ENCODE measurements at regions not wholly inside any gene's neighbourhood (a gene's known extent, or its start where the extent isn't known, plus 50 kb on each side); places are given as distances from the start of the nearest gene placed in this dataset.

GRCh38 chr13:100880166-100880565 lies 205.6 kb upstream of the TMTC4 start (continued):
- TF ChIP-seq MNT (conservative IDR thresholded peaks at IDR 0.05), result no peak
- TF ChIP-seq WHSC1 (IDR thresholded peaks at IDR 0.05; ENCODE audit: low read length), result no peak
- no peak for TF ChIP-seq KLF13 (tag; IDR thresholded peaks at IDR 0.05; ENCODE audit: borderline replicate concordance, low read depth)
- TF ChIP-seq EHMT2 (IDR thresholded peaks at IDR 0.05), result no peak
- TF ChIP-seq DNMT1 (IDR thresholded peaks at IDR 0.05), result no peak
- no peak for TF ChIP-seq SIRT6 (IDR thresholded peaks at IDR 0.05; ENCODE audit: low read depth, low read length)
- no peak for TF ChIP-seq ARNT (IDR thresholded peaks at IDR 0.05)
- TF ChIP-seq NFRKB (IDR thresholded peaks at IDR 0.05; ENCODE audit: low read depth), result no peak
- TF ChIP-seq ZNF431 (CRISPR knock-in tag; IDR thresholded peaks at IDR 0.05), result no peak

- H3K9ac ChIP-seq (ENCODE audit: insufficient read depth in 1 of 2, low read depth in 2 of 2, low read length in 2 of 2), result no peak overlapping the region
- H3K27me3 ChIP-seq (ENCODE audit: control insufficient read depth in 2 of 2, insufficient read depth in 2 of 2, low read length in 2 of 2), result no peaks in the 10 kb centered on the region
- FAIRE-seq, result no peak
- no peaks in the 10 kb centered on the region for H3K9me1 ChIP-seq (ENCODE audit: control insufficient read depth, insufficient read depth, low read length)
- POLR2A ChIA-PET, result no interaction called here
- BruUV-seq (replicated peaks), result no TSS peak
- WGBS (ENCODE audit: insufficient coverage, low coverage, missing lambda C conversion rate), result 0% methylated on average over 5 of the region's 5 CpGs
- no peak for ATAC-seq
- H3K27ac ChIP-seq (ENCODE audit: extremely low read depth, low read depth, low read length), result no peak overlapping the region
- no peaks in the 10 kb centered on the region for H3K79me2 ChIP-seq (ENCODE audit: control insufficient read depth, insufficient read depth, low read length)
- in situ Hi-C loops (cut with MboI) (no loop called here), intact Hi-C loops (cut with micrococcal nuclease) (no loop called here)
- no peak overlapping the region for H2AFZ ChIP-seq (ENCODE audit: low read depth, low read length)
- H3K9me3 ChIP-seq (replicated peaks; ENCODE audit: control insufficient read depth, insufficient read depth, low read depth, low read length), result no peaks in the 10 kb centered on the region
- CTCF ChIA-PET (ENCODE audit: low intra/inter-chr PET ratio), result no interaction called here
- no peak overlapping the region for H3K4me2 ChIP-seq (ENCODE audit: insufficient read depth, low read length)
- H3K4me1 ChIP-seq (replicated peaks in 1 of 2; ENCODE audit: control insufficient read depth in 2 of 2, insufficient read depth in 2 of 2, low read length in 2 of 2), result no peaks in the 10 kb centered on the region
- no peak overlapping the region for H3K4me3 ChIP-seq
- no peak for DNase-seq (ENCODE audit: extremely low read depth in 1 of 4, low spot score in 3 of 4)
- H3K36me3 ChIP-seq (ENCODE audit: control insufficient read depth, insufficient read depth, low read length), result no peaks in the 10 kb centered on the region
- H4K20me1 ChIP-seq (replicated peaks; ENCODE audit: control insufficient read depth, insufficient read depth, low read length), result no peaks in the 10 kb centered on the region
- TF ChIP-seq NFIC (IDR thresholded peaks at IDR 0.05), result no peak
- no peak for TF ChIP-seq SRSF7 (optimal IDR thresholded peaks at IDR 0.05; ENCODE audit: low read depth, low read length)
- no peak for TF ChIP-seq ZNF121 (CRISPR knock-in tag; conservative IDR thresholded peaks at IDR 0.05)
- no peak for TF ChIP-seq BDP1 (IDR thresholded peaks at IDR 0.05; ENCODE audit: insufficient read depth, insufficient read length)
- TF ChIP-seq, protein P1, sequence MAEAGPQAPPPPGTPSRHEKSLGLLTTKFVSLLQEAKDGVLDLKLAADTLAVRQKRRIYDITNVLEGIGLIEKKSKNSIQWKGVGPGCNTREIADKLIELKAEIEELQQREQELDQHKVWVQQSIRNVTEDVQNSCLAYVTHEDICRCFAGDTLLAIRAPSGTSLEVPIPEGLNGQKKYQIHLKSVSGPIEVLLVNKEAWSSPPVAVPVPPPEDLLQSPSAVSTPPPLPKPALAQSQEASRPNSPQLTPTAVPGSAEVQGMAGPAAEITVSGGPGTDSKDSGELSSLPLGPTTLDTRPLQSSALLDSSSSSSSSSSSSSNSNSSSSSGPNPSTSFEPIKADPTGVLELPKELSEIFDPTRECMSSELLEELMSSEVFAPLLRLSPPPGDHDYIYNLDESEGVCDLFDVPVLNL (CRISPR knock-in tag; IDR thresholded peaks at IDR 0.05; ENCODE audit: low read depth), result no peak
- TF ChIP-seq, protein P2, sequence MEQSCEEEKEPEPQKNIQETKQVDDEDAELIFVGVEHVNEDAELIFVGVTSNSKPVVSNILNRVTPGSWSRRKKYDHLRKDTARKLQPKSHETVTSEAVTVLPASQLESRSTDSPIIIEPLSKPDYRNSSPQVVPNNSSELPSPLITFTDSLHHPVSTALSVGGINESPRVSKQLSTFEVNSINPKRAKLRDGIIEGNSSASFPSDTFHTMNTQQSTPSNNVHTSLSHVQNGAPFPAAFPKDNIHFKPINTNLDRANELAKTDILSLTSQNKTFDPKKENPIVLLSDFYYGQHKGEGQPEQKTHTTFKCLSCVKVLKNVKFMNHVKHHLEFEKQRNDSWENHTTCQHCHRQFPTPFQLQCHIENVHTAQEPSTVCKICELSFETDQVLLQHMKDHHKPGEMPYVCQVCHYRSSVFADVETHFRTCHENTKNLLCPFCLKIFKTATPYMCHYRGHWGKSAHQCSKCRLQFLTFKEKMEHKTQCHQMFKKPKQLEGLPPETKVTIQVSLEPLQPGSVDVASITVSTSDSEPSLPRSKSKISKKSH (CRISPR knock-in tag; IDR thresholded peaks at IDR 0.05), result no peak
- no peak for TF ChIP-seq TAF9B (IDR thresholded peaks at IDR 0.05; ENCODE audit: partially characterized antibody)
- TF ChIP-seq TBP (optimal IDR thresholded peaks at IDR 0.05; ENCODE audit: low read depth, low read length), result no peak
- TF ChIP-seq NKRF (IDR thresholded peaks at IDR 0.05; ENCODE audit: borderline replicate concordance), result no peak
- TF ChIP-seq ZNF584 (CRISPR knock-in tag; IDR thresholded peaks at IDR 0.05; ENCODE audit: low read depth), result no peak
Observed at GRCh38 chr13:100879255-100879654, 204.7 kb upstream of the TMTC4 start.
